WTC11 (cell line): ENCODE measurements at regions not wholly inside any gene's neighbourhood (a gene's known extent, or its start where the extent isn't known, plus 50 kb on each side); places are given as distances from the start of the nearest gene placed in this dataset.

Experiments
- ATAC-seq: fragments of 200-7000 bp; cut with Tn5 transposase; 2 replicates; pipeline ENCODE4 v1.10.0; 2021; ENCODE audit warnings: mild to moderate bottlenecking, moderate library complexity
- CTCF ChIA-PET: fragments of 300-600 bp; sonication (Branson Sonifier 250); formaldehyde crosslinking; loops from one replicate; lab custom pipeline; 2021; ENCODE audit warnings: antibody characterized with exemption; lab: Charles Lee
- POLR2A ChIA-PET: fragments of 350-600 bp; sonication (Branson Sonifier 250); formaldehyde crosslinking; loops from one replicate; lab custom pipeline; 2021; ENCODE audit warnings: antibody characterized with exemption; lab: Charles Lee
- DNase-seq: peaks from one replicate; pipeline ENCODE4 v3.0.0; 2021; ENCODE audit warnings: low spot score
- H3K27ac Mint-ChIP-seq: 2 replicates; pipeline ENCODE4 v1.8.0; 2021; ENCODE audit warnings: mixed read lengths
- H3K27me3 Mint-ChIP-seq: 2 replicates; pipeline ENCODE4 v1.8.0; 2021; ENCODE audit warnings: low read depth, mild to moderate bottlenecking, moderate library complexity, mixed read lengths
- H3K36me3 Mint-ChIP-seq: 2 replicates; pipeline ENCODE4 v1.8.0; 2021; ENCODE audit warnings: mixed read lengths
- H3K4me1 Mint-ChIP-seq: 2 replicates; pipeline ENCODE4 v1.8.0; 2022; ENCODE audit warnings: mixed read lengths
- H3K4me3 Mint-ChIP-seq: 2 replicates; pipeline ENCODE4 v1.8.0; 2021; ENCODE audit warnings: mild to moderate bottlenecking, moderate library complexity, mixed read lengths
- H3K9me3 Mint-ChIP-seq: 2 replicates; pipeline ENCODE4 v1.8.0; 2021; ENCODE audit warnings: mixed read lengths
- ERG ChIP-seq: fragments of 250-450 bp; sonication (Bioruptor Pico); IDR thresholded peaks from 2 replicates; pipeline ENCODE4 v1.8.0; 2021; ENCODE audit warnings: mild to moderate bottlenecking
- ETV6 ChIP-seq: sonication (generic); formaldehyde crosslinking; IDR thresholded peaks from 2 replicates; pipeline ENCODE4 v1.8.1; 2022; ENCODE audit warnings: mild to moderate bottlenecking, missing genetic modification reagents
- NR1H2 ChIP-seq: sonication (generic); formaldehyde crosslinking; IDR thresholded peaks from 2 replicates; pipeline ENCODE4 v1.9.0; 2021; ENCODE audit warnings: mild to moderate bottlenecking, moderate library complexity, missing genetic modification reagents
- PRDM15 ChIP-seq: sonication (generic); formaldehyde crosslinking; IDR thresholded peaks from 2 replicates; pipeline ENCODE4 v1.8.0; 2022; ENCODE audit warnings: missing genetic modification reagents
- PRRX2 ChIP-seq: fragments of 250-450 bp; sonication (Bioruptor Pico); IDR thresholded peaks from 2 replicates; pipeline ENCODE4 v1.8.0; 2021; ENCODE audit warnings: mild to moderate bottlenecking
- USF1 ChIP-seq: sonication (generic); formaldehyde crosslinking; IDR thresholded peaks from 2 replicates; pipeline ENCODE4 v1.8.0; 2022; ENCODE audit warnings: mild to moderate bottlenecking, missing genetic modification reagents
- ZBTB21 ChIP-seq: sonication (generic); formaldehyde crosslinking; IDR thresholded peaks from 2 replicates; pipeline ENCODE4 v1.8.1; 2023; ENCODE audit warnings: mild to moderate bottlenecking, missing genetic modification reagents, borderline replicate concordance
- ZNF263 ChIP-seq: sonication (generic); formaldehyde crosslinking; IDR thresholded peaks from 2 replicates; pipeline ENCODE4 v1.8.1; 2022; ENCODE audit warnings: low read depth, mild to moderate bottlenecking, moderate library complexity, missing genetic modification reagents
- ZNF396 ChIP-seq: fragments of 250-450 bp; sonication (Bioruptor Pico); IDR thresholded peaks from 2 replicates; pipeline ENCODE4 v1.8.0; 2021; ENCODE audit warnings: mild to moderate bottlenecking, moderate library complexity, borderline replicate concordance
- TF ChIP-seq, protein P1 (sequence below): sonication (generic); formaldehyde crosslinking; IDR thresholded peaks from 2 replicates; pipeline ENCODE4 v1.8.0; 2023; ENCODE audit warnings: missing genetic modification reagents
- TF ChIP-seq, protein P2 (sequence below): sonication (generic); formaldehyde crosslinking; IDR thresholded peaks from 2 replicates; pipeline ENCODE4 v1.8.0; 2023; ENCODE audit warnings: missing genetic modification reagents, mild to moderate bottlenecking, borderline replicate concordance

DNA sequence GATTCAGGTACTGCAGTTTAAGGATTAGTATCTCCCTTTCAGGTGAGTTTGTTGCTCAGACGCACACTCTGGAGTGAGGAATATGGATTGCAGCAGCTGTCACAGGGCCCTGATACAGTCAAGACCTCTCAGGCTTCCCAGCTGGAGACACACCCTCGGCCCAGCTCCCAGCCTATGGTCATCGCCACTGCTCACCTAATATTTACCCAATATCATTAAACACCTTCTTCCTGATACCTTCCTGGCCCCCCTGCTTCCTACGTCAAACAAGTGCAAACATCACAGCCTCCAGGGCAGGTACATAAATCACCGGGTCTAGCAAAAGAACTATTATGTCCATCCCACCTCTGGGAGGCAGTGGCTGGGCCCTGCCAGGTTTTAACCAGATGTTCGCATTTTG is 213.3 kb downstream of the MN1 start:
- peaks cover 5% of the 10 kb centered on the region for H3K9me3 Mint-ChIP-seq
- POLR2A ChIA-PET: no interaction called here
- no peaks in the 10 kb centered on the region for H3K4me1 Mint-ChIP-seq

More for the DNA sequence above, 213.3 kb downstream of the MN1 start:
- CTCF ChIA-PET: no interaction called here
- no peak overlapping the region for H3K4me3 Mint-ChIP-seq
- no peak for ATAC-seq
- TF ChIP-seq USF1 (CRISPR knock-in tag): no peak
- no peak for TF ChIP-seq ERG (CRISPR knock-in tag)
- no peak for TF ChIP-seq ZNF396 (CRISPR knock-in tag)
- TF ChIP-seq, protein P1, sequence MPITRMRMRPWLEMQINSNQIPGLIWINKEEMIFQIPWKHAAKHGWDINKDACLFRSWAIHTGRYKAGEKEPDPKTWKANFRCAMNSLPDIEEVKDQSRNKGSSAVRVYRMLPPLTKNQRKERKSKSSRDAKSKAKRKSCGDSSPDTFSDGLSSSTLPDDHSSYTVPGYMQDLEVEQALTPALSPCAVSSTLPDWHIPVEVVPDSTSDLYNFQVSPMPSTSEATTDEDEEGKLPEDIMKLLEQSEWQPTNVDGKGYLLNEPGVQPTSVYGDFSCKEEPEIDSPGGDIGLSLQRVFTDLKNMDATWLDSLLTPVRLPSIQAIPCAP (CRISPR knock-in tag): no peak
- no peak for TF ChIP-seq ETV6 (CRISPR knock-in tag)
- TF ChIP-seq PRRX2 (CRISPR knock-in tag): no peak
- TF ChIP-seq ZBTB21 (CRISPR knock-in tag): no peak
- TF ChIP-seq PRDM15 (CRISPR knock-in tag): no peak
- TF ChIP-seq, protein P2, sequence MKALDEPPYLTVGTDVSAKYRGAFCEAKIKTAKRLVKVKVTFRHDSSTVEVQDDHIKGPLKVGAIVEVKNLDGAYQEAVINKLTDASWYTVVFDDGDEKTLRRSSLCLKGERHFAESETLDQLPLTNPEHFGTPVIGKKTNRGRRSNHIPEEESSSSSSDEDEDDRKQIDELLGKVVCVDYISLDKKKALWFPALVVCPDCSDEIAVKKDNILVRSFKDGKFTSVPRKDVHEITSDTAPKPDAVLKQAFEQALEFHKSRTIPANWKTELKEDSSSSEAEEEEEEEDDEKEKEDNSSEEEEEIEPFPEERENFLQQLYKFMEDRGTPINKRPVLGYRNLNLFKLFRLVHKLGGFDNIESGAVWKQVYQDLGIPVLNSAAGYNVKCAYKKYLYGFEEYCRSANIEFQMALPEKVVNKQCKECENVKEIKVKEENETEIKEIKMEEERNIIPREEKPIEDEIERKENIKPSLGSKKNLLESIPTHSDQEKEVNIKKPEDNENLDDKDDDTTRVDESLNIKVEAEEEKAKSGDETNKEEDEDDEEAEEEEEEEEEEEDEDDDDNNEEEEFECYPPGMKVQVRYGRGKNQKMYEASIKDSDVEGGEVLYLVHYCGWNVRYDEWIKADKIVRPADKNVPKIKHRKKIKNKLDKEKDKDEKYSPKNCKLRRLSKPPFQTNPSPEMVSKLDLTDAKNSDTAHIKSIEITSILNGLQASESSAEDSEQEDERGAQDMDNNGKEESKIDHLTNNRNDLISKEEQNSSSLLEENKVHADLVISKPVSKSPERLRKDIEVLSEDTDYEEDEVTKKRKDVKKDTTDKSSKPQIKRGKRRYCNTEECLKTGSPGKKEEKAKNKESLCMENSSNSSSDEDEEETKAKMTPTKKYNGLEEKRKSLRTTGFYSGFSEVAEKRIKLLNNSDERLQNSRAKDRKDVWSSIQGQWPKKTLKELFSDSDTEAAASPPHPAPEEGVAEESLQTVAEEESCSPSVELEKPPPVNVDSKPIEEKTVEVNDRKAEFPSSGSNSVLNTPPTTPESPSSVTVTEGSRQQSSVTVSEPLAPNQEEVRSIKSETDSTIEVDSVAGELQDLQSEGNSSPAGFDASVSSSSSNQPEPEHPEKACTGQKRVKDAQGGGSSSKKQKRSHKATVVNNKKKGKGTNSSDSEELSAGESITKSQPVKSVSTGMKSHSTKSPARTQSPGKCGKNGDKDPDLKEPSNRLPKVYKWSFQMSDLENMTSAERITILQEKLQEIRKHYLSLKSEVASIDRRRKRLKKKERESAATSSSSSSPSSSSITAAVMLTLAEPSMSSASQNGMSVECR (CRISPR knock-in tag): no peak
- no peak for TF ChIP-seq NR1H2
- TF ChIP-seq ZNF263 (CRISPR knock-in tag): no peak
- no peaks in the 10 kb centered on the region; the same call in none of the 2 replicates for H3K27me3 Mint-ChIP-seq
- no peak overlapping the region for H3K27ac Mint-ChIP-seq
- no peaks in the 10 kb centered on the region for H3K36me3 Mint-ChIP-seq
- no peak for DNase-seq
